Neural progenitor cell (in vitro differentiated cells): ENCODE measurements at regions not wholly inside any gene's neighbourhood (a gene's known extent, or its start where the extent isn't known, plus 50 kb on each side); places are given as distances from the start of the nearest gene placed in this dataset.

Experiments
- CTCF ChIP-seq: fragments of 200-600 bp; sonication (generic); IDR thresholded peaks from 2 replicates; pipeline ENCODE4 v1.5.1; 2017; ENCODE audit warnings: antibody characterized with exemption, mild to moderate bottlenecking
- EZH2 ChIP-seq: fragments of 200-600 bp; sonication (generic); IDR thresholded peaks from 2 replicates; pipeline ENCODE4 v1.6.1; 2017; ENCODE audit warnings: antibody characterized with exemption, mild to moderate bottlenecking, moderate library complexity

GRCh38 chr5:147979761-147980160 lies 73.4 kb upstream of the C5orf46 start:
- no peak for TF ChIP-seq CTCF
- no peak for TF ChIP-seq EZH2
